ENCODE measurements at regions not wholly inside any gene's neighbourhood (a gene's known extent, or its start where the extent isn't known, plus 50 kb on each side); places are given as distances from the start of the nearest gene placed in this dataset.

DNA sequence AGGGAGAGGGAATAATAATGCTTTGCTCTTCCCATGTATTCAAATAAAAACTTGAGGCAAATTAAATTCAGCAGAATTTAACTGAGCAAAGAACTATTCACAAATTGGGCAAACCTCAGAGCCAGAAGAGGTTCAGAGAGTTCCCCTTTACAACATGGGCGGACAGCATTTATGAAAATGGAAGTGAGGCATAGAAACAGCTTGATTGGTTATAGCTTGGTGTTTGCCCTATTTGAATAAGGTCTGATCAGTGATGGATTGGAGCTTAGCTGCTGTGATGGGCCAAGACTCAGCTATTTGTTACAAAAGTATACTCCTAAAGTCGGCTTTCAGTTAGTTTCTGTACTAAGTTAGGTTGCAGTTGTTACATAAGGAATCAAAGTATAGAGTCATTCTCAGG is 63.0 kb downstream of the TMEM100 start:
- TF ChIP-seq, protein P1, sequence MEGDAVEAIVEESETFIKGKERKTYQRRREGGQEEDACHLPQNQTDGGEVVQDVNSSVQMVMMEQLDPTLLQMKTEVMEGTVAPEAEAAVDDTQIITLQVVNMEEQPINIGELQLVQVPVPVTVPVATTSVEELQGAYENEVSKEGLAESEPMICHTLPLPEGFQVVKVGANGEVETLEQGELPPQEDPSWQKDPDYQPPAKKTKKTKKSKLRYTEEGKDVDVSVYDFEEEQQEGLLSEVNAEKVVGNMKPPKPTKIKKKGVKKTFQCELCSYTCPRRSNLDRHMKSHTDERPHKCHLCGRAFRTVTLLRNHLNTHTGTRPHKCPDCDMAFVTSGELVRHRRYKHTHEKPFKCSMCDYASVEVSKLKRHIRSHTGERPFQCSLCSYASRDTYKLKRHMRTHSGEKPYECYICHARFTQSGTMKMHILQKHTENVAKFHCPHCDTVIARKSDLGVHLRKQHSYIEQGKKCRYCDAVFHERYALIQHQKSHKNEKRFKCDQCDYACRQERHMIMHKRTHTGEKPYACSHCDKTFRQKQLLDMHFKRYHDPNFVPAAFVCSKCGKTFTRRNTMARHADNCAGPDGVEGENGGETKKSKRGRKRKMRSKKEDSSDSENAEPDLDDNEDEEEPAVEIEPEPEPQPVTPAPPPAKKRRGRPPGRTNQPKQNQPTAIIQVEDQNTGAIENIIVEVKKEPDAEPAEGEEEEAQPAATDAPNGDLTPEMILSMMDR (IDR thresholded peaks at IDR 0.05) = no peak
- intact Hi-C loops (cut with micrococcal nuclease) = no loop called here
- Histone ChIP-seq H3K9me3 (ENCODE audit: control insufficient read depth, insufficient read depth, low read length) (no peaks in the 10 kb centered on the region), H3K4me3 (ENCODE audit: low read length) (no peak overlapping the region), H3K36me3 (ENCODE audit: control insufficient read depth, insufficient read depth, low read length) (no peaks in the 10 kb centered on the region), H3K27me3 (ENCODE audit: control insufficient read depth, insufficient read depth, low read length) (no peaks in the 10 kb centered on the region), H3K4me1 (ENCODE audit: control insufficient read depth, insufficient read depth, low read length) (no peaks in the 10 kb centered on the region), H3K27ac (ENCODE audit: low read length) (no peak overlapping the region)
- Mint-ChIP-seq H3K4me3 (no peak overlapping the region), H3K27me3 (ENCODE audit: low read depth in 2 of 2) (peaks cover 3 to 19% of the 10 kb centered on the region in 2 donors), H3K27ac (no peak overlapping the region), H3K4me1 (no peaks in the 10 kb centered on the region), H3K36me3 (no peaks in the 10 kb centered on the region), H3K9me3 (no peaks in the 10 kb centered on the region)
- DNase-seq (no peak), ATAC-seq (no peak)
- 68% methylated on average over 2 of the region's 2 CpGs for WGBS (ENCODE audit: insufficient coverage)

DNA sequence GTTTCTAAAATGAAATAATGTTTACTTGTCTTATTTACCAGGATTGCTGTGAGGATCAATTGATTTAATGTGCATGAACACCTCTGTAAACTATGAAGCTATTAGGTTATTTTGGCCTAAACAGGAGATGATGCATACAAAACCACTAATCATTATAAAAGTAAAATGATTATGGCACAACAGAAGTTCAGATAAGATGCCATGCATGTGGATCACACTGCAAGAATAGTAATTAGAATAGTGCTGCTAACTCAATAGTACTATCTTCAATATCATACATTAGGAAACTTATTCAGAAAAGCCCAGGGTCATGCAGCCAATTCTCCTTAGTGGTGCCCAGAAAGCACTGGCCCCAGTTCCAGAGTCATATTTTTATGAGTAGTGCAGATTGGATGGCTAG is 66.9 kb downstream of the TMEM100 start:
- DNase-seq = no peak
- ATAC-seq = no peak
- Mint-ChIP-seq H3K27ac (no peak overlapping the region), H3K9me3 (no peaks in the 10 kb centered on the region), H3K36me3 (no peaks in the 10 kb centered on the region), H3K27me3 (ENCODE audit: low read depth in 2 of 2) (peaks cover 7 to 16% of the 10 kb centered on the region in 2 donors), H3K4me1 (no peaks in the 10 kb centered on the region), H3K4me3 (no peak overlapping the region)
- Histone ChIP-seq H3K36me3 (ENCODE audit: control insufficient read depth, insufficient read depth, low read length) (no peaks in the 10 kb centered on the region), H3K4me1 (ENCODE audit: control insufficient read depth, insufficient read depth, low read length) (no peaks in the 10 kb centered on the region), H3K9me3 (ENCODE audit: control insufficient read depth, insufficient read depth, low read length) (no peaks in the 10 kb centered on the region), H3K27me3 (ENCODE audit: control insufficient read depth, insufficient read depth, low read length) (no peaks in the 10 kb centered on the region), H3K4me3 (ENCODE audit: low read length) (no peak overlapping the region), H3K27ac (ENCODE audit: low read length) (no peak overlapping the region)
- intact Hi-C loops (cut with micrococcal nuclease) = no loop called here
- TF ChIP-seq, protein P1 (IDR thresholded peaks at IDR 0.05) = no peak

DNA sequence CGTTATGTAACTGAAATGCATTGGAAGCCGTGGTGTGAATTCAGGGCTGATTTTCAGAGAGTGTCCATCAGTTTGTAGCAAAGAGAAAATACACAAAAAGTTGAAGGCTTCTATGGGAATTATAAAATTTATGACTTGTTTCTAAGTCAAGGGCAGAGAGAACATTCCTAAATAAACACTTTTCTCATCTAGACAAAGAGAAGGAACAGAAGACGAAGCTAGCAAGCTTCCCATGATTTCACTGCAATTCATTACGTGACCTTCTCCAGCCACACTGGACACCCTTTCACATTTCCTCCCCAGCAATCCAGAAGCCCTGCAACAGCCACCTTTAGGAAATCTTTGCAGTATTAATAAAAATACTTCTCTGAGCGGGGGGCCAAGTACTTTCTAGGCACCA is 67.8 kb downstream of the TMEM100 start:
- no peak overlapping the region for H3K27ac Mint-ChIP-seq
- no peaks in the 10 kb centered on the region for H3K36me3 Mint-ChIP-seq
- TF ChIP-seq, protein P1 (IDR thresholded peaks at IDR 0.05) = no peak
- no peak for ATAC-seq
- intact Hi-C loops (cut with micrococcal nuclease) = no loop called here
- Histone ChIP-seq H3K36me3 (ENCODE audit: control insufficient read depth, insufficient read depth, low read length) (no peaks in the 10 kb centered on the region), H3K4me3 (ENCODE audit: low read length) (no peak overlapping the region), H3K27ac (ENCODE audit: low read length) (no peak overlapping the region), H3K9me3 (ENCODE audit: control insufficient read depth, insufficient read depth, low read length) (no peaks in the 10 kb centered on the region), H3K27me3 (ENCODE audit: control insufficient read depth, insufficient read depth, low read length) (no peaks in the 10 kb centered on the region), H3K4me1 (ENCODE audit: control insufficient read depth, insufficient read depth, low read length) (no peaks in the 10 kb centered on the region)
- H3K4me3 Mint-ChIP-seq = no peak overlapping the region
- H3K4me1 Mint-ChIP-seq = no peaks in the 10 kb centered on the region
- DNase-seq = no peak
- WGBS (ENCODE audit: insufficient coverage) = 85% methylated on average over 5 of the region's 5 CpGs
- H3K27me3 Mint-ChIP-seq (ENCODE audit: low read depth in 2 of 2) = peaks cover 7 to 16% of the 10 kb centered on the region in 2 donors
- no peaks in the 10 kb centered on the region for H3K9me3 Mint-ChIP-seq

DNA sequence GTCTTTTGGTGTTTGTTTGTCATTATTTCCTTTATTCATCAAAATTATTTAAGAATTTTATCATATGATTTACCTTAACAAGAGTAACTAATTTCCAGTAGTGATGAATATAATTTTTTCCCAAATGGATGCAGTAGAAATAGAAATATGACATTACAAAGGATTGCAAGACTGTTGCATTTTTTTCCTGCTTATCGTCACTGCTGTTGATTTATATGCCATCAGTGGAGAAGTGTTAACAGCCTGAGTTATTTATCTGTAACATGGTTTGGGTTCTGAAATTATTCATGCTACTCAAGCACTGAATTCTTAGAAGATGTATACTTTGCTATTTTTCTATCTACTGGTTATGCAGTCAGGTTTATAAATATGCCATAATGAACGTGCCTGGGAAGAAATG is 68.6 kb downstream of the TMEM100 start:
- H3K27ac Mint-ChIP-seq = no peak overlapping the region
- no peak overlapping the region for H3K4me3 Mint-ChIP-seq
- intact Hi-C loops (cut with micrococcal nuclease) = no loop called here
- no peaks in the 10 kb centered on the region for H3K9me3 Mint-ChIP-seq
- no peaks in the 10 kb centered on the region for H3K36me3 Mint-ChIP-seq
- DNase-seq (no peak), ATAC-seq (no peak)
- Histone ChIP-seq H3K4me3 (ENCODE audit: low read length) (no peak overlapping the region), H3K36me3 (ENCODE audit: control insufficient read depth, insufficient read depth, low read length) (no peaks in the 10 kb centered on the region), H3K27ac (ENCODE audit: low read length) (no peak overlapping the region), H3K9me3 (ENCODE audit: control insufficient read depth, insufficient read depth, low read length) (no peaks in the 10 kb centered on the region), H3K27me3 (ENCODE audit: control insufficient read depth, insufficient read depth, low read length) (no peaks in the 10 kb centered on the region), H3K4me1 (ENCODE audit: control insufficient read depth, insufficient read depth, low read length) (no peaks in the 10 kb centered on the region)
- 88% methylated on average over 1 of the region's 2 CpGs for WGBS (ENCODE audit: insufficient coverage)
- no peaks in the 10 kb centered on the region for H3K4me1 Mint-ChIP-seq
- peaks cover 7 to 16% of the 10 kb centered on the region in 2 donors for H3K27me3 Mint-ChIP-seq (ENCODE audit: low read depth in 2 of 2)
- TF ChIP-seq, protein P1 (IDR thresholded peaks at IDR 0.05) = no peak
